T-helper 1 cell treated with Interleukin-12 subunit alpha and Interleukin-12 subunit beta and Interleukin-4 antibody, amounts not matched to agents 30 ng/mL and 1 ng/mL, for 36 hours (primary cell): ENCODE measurements at regions not wholly inside any gene's neighbourhood (a gene's known extent, or its start where the extent isn't known, plus 50 kb on each side); places are given as distances from the start of the nearest gene placed in this dataset.
"Not testable (repeated sequence)": the region's sequence is repeated elsewhere in the genome, so short reads cannot be mapped to it uniquely, and the experiment has no call there.

Source experiments
- intact Hi-C: fragments of 100-400 bp; cut with micrococcal nuclease; formaldehyde crosslinking; loops from one replicate; pipeline ENCODE4 v1.15.1; 2024

DNA sequence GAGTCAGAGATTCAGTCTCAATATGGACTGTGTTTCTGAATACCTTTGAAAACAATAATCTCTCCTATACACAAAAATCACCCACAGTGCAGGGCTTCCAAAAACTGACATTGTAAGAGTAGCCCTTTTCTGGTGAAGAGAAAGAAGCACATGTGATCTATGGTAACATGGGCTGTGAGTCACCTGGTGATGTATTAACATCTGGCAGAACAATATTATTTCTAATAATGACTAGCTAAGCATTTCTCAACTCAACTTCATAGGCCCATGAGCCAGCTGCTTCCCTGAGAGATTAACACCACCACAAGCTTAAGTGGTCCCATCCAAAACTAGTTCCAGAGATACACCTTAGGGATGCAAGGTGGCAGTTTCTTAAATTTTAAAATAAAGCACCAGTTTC is 331.0 kb upstream of the NRP1 start:
- intact Hi-C loops = no loop called here

DNA sequence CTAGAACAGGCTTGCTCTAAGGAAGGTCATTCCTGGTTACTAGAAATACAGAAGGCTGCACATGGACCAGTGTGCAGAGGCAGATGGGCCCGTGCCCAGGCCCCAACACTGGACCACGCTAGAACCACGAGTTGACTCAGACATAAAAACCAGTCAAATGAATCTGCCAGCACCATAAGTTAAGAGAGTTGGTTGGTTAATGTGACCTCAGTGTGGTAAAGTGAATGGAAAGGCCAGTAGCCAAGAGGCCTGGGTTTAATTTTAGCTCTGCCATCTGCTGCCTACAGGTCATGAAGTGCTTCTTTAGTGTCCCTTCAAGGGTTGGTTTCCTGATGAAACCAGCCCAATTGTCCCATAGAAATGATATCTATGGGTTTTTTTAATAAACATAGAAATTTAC is 329.6 kb upstream of the NRP1 start:
- intact Hi-C loops = no loop called here

DNA sequence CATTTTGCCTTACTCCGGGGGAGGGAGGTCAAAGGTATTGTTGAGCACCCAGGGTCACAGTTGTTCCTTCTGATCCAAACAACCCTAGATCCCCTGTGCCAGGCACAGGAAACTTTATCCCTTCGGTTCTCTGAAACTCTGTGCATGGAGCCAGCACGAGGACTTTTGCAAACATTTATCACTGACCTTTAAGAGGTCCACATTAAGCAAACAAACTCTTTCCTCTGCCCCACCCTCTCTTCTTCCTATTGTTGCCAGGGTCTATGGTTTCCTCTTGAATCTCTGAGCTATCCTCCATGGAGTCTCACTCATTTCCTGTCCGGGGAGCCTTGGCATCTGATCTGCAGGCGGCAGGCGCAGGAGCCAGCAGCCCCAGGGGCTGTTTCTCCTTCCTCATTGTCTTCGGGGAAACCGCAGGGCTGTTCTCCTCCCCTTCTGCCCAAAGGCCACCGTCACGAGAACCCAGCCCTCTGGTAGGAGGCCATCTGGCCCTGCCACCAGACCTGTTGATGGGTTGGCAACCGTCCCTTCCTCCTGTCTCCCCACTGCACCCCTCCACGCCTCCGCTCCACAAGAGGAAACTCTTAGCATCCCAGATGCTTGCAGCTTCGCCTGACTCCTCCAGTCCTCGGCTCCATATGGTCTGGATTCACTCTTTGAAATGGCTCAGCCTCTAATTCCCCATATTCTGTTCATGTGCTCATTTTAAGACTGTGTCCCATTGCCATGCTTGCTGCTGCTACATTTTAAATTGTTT is 327.3 kb upstream of the NRP1 start:
- intact Hi-C loops = no loop called here

DNA sequence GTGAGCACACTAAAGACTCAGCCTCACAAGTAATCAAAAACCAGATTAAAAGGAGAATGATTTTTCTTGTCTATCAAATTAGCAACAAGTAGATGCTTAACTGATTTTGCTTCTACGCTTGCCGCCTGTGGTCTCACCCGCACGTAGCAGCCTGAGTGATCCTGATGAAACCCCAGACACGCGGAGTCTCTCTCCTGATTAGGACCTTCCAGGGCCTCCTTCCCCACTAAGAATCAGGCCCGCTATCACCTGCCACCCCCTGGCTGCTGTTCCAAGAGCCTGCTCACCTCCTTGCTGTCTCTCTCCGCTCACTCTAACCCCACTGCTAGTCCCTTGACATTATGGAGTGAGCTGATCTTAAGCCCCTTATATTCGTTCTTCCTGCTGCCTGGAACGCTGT is 325.9 kb upstream of the NRP1 start:
- intact Hi-C loops = no loop called here

DNA sequence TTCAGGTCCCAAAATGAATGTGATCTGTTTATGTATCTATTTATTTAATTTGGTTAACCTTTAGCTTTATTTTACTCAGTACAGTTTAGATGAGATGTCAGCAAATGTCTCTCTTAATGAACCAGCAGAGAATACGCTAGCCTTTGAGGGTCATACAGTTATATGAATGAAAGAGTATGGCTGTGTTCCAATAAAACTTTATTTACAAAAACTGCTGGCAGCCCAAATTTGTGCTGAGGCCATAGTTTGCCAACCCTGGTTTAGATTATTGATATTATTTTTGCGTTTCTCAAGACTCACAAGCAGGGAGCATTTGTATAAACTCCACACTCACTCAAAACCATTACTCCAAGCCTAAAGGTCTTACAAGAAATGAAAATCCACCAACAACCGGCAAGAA is 323.4 kb upstream of the NRP1 start:
- intact Hi-C loops = no loop called here

DNA sequence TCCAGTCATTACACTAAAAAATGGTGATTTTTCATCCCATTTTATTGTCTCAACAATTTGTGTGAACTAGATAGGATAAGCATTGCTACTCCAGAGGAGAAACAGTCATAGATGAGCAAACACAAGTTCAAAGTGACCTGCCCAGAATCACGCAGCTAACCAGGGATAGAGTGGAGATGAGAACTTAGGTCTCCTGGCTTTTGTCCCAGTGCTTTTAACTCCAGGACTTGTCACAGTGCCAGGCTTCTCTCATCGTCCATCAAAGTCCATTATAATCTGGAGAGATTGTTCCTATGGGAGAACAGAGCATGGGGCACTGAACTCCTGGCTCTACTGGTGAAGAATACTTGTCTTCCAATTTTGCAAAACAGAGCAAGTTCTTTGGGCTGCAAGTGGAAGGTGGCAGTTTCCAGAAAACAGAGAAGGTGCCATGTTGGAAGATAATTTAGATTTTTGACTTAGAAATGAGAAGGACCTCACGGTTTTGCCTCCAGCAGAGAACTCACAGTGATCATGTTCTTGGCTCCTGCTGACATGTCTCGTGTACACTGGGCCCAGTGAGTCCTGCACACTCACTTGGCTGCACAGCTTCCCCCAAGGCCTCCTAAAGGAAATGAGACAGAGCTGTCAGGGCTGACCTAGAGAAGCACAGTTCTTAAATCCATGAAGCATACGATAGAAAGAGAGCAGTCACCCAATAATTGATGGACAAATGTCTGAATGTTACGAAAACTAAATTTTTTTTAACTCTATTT is 322.9 kb upstream of the NRP1 start:
- intact Hi-C loops = no loop called here

DNA sequence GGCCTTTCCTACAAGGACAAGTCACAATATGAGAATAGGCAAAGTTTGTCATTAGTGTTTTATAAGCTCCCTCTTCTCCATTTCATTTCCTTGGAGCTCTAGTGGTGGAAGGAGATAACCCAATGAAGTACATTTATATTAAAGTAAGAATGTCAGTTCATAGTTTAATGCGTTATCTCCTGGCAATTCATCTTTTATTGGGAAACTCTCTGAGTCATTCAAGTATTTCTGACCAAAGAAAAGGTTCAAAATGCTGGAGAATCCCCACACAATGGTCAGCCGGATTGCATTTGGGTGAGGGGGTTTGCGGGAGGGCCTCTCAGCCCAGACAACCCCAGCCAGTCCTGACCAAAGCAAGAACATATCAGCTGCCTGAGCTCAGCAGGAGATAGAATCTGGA is 321.5 kb upstream of the NRP1 start:
- intact Hi-C loops = no loop called here

DNA sequence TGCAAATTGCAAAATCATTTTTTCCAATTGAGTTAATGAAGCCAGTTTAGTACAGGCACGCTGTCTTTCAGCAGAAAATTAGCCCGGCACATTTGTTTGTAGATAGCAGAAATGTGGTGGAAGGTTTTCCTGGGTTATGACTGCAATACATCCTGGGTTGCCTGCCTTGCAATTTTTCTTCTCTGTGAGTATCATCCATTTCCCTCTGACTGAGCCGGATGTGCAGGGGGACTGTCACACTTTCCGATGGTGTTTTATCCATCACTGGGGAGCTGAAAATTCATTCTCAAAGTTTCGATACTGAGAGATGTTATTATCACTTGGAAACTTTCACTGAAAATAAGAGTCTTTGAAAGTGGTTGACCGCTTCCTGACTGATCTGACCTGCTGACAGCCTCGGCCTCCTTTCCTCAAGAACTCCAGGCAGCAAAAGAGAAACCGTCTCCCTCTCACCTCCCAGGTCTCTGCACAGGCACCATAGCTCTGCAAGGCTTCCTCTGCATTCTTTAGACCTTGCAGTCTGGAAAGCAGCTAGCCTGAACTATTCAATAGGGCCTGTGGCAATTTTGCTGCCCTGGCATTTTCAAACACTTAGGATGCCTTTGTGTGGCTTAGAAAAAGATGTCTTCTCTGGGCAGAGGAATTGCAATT is 320.8 kb upstream of the NRP1 start:
- intact Hi-C loops = no loop called here

DNA sequence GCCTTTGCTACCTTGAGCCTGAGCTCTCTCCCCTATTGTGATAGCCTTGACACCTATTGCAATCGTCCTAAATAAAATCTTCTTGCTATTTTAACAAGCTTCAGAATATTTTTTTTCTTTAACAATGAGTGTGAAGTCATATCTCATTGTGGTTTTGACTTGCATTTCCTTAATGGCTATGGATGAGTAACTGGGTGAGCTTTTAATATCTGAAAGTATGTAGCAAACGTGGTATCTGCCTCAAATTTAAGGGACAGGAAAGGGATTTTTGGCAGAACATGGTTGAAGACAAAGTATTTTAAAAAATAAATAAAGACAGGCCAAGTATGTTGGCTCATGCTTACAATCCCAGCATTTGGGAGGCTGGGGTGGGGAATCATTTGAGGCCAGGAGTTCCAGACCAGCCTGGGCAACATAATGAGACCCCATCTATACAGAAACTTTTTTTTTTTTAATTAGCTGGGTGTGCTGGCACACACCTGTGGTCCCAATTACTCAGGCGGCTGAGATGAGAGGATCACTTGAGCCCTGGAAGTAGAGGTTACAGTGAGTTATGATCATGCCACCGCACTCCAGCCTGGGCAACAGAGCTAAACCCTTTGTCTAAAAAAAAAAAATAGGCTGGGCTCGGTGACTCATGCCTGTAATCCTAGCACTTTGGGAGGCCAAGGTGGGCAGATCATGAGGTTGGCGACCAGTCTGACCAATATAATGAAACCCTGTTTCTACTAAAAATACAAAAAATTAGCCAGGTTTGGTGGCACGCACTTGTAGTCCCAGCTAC is 319.3 kb upstream of the NRP1 start:
- intact Hi-C loops = no loop called here

DNA sequence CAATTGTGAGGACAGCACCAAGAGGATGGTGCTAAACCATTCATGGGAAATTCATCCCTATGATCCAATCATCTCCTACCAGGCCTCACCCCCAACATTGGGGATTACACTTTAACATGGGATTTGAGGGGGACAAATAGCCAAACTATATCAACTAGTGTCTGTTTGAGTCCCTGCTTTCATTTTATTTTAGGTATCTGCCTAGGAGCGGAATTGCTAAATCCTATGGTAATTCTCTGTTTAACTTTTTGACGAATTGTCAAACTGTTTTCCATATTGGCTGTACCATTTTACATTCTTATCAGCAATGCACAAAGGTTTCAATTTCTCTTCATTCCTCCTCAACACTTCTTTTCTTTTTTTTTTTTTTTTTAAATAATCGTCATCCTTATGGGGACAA is 318.4 kb upstream of the NRP1 start:
- intact Hi-C loops = no loop called here

DNA sequence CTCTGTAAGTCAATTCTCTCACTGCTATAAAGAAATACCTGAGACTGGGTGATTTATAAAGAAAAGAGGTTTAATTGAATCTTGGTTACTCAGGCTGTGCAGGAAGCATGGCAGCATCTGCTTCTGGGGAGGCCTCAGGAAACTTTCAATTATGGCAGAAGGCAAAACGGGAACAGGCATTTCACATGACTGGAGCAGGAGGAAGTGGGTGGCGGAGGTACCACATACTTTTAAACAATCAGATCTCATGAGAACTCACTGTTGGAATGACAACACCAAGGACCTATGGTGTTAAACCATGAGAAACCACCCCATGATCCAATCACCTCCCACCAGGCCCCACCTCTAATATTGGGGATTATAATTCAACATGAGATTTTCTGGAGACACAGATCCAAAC is 315.7 kb upstream of the NRP1 start:
- intact Hi-C loops = not testable (repeated sequence)

DNA sequence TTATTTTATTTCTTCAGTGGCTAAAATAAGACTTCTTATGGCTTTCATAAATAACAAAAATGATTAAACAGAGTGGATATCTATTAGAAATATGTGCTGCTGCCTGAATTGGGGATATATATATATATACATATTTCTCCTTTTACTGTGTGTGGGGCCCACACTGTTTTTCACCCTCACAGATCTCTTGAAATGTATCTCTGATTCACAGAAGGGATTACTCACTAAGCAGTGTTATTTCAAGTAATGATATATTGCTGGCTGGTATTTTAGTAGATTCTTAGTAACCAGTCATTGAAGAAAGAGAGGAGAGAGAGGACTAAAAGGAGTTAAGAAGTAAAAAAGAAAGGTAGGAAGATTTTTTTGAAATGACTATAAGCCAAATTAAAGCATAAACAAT is 308.6 kb upstream of the NRP1 start:
- intact Hi-C loops = no loop called here

DNA sequence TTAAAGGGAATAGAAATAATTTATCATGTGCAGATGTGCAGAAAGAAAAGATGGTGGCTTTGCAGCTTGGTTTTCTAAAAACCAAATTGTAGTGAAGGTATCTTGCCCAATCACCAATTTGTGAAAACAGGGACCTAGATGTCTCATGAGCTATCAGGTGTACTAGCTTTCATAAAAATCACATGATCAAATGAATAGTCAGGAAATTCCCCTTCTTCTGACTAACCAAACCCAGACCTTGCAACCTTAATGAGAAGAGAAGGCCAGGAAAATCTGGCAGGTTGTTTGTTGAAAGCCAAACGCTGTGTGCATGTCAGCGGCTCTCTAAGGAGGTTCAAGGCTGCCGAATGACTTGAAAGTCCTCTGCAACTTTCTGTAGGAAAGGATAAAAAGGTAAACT is 304.4 kb upstream of the NRP1 start:
- intact Hi-C loops = no loop called here

DNA sequence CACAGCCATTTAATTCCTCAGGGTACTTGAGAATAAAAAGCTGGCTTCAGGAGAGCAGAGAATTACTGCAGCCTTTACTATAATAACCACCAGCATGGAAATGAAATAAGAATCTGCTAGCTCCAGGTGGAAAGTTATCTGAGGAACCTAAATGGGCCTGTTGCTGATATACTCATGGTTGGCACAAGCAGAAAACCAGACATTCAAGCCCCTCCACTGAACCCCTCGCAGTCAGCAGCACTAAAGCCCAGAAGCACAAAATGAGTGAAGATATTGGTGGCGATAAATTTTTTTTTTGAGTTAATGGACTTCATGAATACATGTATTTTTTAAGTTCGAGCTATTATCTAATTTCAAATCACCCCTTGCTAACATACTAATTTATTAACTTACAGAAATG is 303.9 kb upstream of the NRP1 start:
- intact Hi-C loops = no loop called here

DNA sequence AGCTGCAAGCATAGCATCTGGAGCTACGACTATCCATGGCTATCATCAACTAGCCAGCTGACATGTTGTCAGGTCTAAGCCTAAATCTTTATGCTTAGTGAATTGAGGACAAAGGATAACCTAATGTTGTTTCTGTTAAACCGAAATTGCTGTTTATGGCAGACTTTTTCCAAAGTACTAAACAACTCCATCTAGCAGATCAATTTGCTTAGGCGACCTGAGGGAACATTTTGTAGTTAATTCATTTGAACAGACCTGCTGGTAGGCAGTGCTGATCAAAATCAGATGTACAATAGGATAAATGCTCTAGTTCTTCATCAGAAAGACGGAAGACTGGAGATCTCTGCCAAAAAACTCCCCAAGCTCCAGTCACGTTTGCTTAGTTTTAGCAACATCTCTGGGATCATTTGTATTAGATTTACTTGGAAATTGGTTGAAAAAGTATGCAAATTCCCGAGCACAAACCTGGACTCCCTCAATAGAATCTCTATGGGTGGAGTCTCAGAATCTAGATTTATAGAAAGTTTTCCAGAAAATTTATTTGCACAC is 301.6 kb upstream of the NRP1 start:
- intact Hi-C loops = no loop called here

DNA sequence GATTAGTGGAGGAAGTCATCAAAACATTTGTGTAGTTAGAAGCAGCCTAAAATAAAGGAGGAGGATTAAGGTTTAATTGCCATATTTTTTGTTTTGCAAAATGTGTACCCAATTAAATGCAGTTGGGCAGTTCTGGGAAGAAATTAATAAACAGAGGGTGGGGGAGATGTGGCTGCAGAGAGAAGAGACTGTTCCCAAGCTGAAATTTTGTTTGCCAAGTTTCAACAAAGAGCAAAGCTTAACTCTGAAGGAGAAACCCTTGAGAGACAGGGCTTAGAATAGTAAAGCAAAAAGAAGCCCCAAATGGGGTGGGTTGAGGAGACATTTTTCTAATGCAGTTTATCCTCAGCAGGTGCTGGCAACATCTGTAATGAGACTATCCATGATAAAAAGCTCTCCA is 298.0 kb upstream of the NRP1 start:
- intact Hi-C loops = no loop called here

DNA sequence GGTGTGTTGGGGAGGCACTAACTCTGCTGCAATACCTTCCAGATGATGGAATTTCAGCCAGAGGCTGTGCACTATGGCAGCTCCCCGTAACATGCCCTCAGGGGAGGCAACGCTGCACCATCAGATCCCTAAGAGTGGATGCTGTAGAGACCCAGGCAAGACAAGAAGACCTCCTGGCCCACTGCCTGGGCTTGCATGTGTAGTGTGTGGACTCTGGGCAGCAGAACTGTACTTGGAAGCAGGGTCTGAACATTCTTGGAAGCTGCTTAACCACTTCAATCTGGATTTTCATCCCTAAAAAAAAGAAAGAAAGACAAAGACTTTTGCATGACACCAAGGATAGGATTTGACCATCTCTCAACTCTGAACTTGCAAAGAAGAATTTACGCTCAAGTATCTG is 297.5 kb upstream of the NRP1 start:
- intact Hi-C loops = no loop called here

DNA sequence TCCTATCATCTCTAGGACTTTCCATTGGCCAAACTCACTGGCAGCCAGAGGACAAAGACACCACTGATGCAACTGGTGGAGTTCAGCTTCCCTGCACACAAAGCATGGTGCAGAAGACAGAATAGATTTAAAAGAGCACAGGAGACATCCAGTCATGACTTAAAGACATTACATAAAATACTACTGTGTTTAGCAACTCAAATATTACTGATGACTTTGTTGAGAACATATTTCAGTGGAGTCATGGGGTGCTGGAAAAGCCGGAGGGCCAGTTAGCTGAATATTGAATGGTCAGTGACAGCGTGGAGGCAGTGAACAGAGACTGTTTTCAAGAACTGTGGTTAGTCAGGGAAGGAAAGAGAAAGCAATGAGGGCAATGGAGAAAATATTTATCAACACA is 296.3 kb upstream of the NRP1 start:
- intact Hi-C loops = no loop called here

DNA sequence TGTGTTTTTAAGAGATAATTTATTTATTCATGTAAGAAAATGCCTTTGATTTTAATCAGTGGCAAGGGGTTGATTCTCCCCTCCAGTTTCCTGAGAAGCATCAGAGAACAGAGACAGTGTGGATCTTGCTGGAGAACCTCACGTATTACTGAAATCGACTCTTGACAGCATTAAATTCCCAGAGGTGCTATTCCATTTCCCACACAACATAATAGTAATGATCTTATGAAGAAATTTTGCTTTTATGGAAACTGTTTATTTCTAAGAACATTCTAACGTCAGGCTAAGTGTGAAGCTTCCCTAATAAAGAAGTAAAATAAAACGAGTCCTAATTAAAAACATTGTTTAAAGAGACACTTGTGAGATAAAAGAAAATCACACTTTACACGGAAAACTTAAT is 293.1 kb upstream of the NRP1 start:
- intact Hi-C loops = no loop called here

DNA sequence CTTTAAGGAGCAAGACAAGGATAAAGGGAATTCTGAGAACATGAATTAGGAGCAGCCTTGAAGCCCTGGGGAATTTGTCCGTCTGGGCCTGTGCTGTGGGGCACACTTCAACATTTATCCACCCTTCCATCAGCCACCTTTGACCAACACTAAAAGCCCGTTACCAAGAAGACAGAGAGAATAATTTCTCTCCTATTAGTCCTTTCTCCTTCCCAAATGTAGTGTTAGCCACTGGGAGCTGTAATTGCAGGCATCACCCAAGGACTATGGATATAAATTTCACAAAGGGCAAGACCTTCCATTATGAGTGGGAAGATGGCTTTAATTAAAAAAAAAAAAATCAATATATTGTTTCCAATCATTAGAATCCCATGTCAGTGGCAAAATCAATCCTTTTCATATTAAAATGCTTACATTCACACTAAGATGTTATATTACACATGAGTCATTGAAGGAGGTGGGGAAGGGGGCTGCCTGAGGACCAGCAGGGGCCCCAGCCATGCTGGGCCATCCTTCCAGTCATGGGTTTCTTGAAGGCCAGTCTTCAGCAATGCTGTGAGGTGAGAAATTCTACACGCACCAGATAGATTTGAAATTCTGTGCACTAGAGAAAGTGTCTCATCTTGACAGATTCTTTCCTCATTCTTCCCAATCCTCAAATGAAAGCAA is 292.5 kb upstream of the NRP1 start:
- intact Hi-C loops = no loop called here

DNA sequence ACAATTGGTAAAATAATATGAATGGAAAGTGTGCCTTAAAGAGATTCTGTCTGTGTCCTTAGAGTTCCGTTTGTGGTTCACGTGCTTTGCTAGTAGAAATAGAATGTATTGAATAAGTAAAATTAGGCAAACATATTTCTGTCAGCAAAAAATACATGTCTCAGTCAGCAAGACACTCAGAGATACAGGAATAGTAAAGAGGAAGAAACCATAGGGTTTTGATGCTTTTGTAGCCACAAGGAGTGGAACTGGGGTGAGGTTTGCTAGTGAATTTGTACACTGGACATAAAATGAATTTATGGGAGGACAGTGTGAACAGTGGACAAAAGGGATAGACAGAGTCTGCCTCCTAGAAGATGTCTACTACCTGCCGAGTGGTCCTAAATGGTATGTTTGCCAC is 289.2 kb upstream of the NRP1 start:
- intact Hi-C loops = no loop called here
